ENCODE measurements at regions not wholly inside any gene's neighbourhood (a gene's known extent, or its start where the extent isn't known, plus 50 kb on each side); places are given as distances from the start of the nearest gene placed in this dataset.

DNA sequence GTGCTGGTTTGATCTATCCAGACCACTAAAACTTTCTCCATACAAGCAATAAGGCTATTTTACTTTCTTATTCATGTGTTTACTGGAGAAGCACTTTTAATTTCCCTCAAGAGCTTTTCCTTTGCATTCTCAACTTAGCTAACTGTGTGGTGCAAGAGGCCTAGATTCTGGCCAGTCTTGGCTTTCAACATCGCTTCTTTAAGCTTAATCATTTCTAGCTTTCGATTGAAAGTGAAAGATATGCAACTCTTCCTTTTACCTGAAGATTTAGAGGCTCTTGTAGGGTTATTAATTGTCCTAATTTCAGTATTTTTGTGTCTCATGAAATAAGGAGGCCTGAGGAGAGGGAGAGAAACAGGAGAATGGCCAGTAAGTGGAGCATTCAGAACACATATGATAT is 234.8 kb upstream of the GADL1 start:
- FAIRE-seq (peak; percentile 76), DNase-seq (ENCODE audit: extremely low spot score, insufficient read length, low read depth) (no peak)

GRCh38 chr3:31132132-31132769 is 237.8 kb upstream of the GADL1 start:
- DNase-seq (ENCODE audit: extremely low spot score, insufficient read length, low read depth) (no peak), FAIRE-seq (peak; percentile 61)

DNA sequence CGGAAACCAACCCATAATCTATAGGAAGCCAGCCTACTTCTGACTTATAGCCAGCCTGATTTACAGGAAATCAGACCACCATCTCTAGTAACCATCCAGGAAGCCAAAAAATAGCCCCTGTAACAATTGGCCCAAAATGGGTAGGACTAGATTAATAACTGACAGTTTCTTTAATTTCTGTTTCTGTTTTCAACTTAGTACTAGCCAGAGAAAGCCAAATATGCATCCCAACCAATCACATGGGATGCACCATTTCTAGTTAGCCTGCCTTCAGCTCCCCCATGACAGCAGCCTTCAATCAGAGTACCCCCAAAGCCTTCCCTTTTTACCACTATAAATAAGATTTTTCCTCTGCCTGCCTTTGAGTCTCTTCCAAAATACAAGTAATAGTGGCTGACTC is 239.1 kb upstream of the GADL1 start:
- FAIRE-seq, result no peak

DNA sequence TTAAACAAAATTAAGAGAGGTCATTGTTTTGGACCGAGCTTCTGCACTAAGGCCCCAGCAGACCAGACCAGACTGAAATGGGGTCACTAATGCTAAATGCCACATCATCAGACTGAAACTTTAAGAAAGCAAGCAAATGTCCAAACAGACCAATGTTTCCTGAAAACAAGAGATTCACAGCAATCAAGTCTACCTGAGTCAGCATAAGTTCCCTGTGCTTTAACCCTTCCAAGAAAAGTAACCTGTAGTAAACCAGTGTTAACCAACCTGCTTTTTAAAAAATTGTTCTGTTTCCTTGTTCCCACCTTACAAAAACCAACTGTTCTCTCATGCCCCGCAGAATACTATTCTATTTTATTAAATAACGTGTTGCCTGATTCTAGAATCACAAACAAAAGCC is 241.1 kb upstream of the GADL1 start:
- no peak for FAIRE-seq
- DNase-seq (ENCODE audit: extremely low spot score, insufficient read length, low read depth), result no peak

More for the DNA sequence above, 239.1 kb upstream of the GADL1 start:
- no peak for DNase-seq (ENCODE audit: extremely low spot score, insufficient read length, low read depth)

- DNase-seq (ENCODE audit: extremely low spot score, insufficient read length, low read depth), result no peak
- no peak for FAIRE-seq
These were observed 243.4 kb upstream of the GADL1 start for GRCh38 chr3:31137718-31138465.

- DNase-seq (ENCODE audit: extremely low spot score, insufficient read length, low read depth) (no peak), FAIRE-seq (no peak)
These were observed 246.0 kb upstream of the GADL1 start for GRCh38 chr3:31140470-31140869.

DNA sequence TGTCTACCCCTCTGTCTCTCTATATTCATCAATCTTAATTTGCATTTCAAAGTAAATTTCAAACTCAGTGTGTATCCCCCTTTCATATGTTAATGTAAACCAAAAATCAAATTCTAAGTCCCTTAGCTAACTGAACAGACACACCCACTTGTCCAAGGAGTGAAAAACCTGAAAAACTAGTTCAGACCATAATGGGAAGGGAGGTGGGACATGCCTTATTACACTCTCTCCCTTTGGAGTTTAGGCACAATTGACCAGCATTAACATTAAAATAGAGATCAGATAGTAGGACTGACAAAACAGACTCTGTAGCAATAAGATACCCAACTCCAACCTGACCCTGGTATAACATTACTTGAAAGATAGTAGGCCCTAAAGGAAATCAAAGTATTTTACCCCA is 247.7 kb upstream of the GADL1 start:
- DNase-seq (ENCODE audit: extremely low spot score, insufficient read length, low read depth), result no peak
- FAIRE-seq, result no peak

- no peak for FAIRE-seq
These were observed 248.1 kb upstream of the GADL1 start for GRCh38 chr3:31142543-31142942.

GRCh38 chr3:31145062-31145461 is 250.6 kb upstream of the GADL1 start:
- FAIRE-seq (no peak), DNase-seq (ENCODE audit: extremely low spot score, insufficient read length, low read depth) (no peak)

More at GRCh38 chr3:31142543-31142942, 248.1 kb upstream of the GADL1 start:
- DNase-seq (ENCODE audit: extremely low spot score, insufficient read length, low read depth), result no peak

DNA sequence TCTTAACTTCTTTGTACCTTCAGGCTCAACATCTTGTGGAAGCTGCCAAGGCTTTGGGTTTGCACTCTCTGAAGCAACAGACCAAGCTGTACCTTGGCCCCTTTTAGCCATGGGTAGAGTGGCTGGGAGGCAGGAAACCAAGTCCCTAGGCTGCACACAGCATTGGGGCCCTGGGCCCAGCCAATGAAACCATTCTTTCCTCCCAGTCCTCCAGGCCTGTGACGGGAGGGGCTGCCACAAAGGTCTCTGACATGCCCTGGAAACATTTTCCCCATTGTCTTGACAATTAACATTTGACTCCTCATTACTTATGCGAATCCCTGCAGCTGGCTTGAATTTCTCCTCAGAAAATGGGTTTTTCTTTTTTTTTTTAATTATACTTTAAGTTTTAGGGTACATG is 253.1 kb upstream of the GADL1 start:
- DNase-seq (ENCODE audit: extremely low spot score, insufficient read length, low read depth) (no peak), FAIRE-seq (no peak)

DNA sequence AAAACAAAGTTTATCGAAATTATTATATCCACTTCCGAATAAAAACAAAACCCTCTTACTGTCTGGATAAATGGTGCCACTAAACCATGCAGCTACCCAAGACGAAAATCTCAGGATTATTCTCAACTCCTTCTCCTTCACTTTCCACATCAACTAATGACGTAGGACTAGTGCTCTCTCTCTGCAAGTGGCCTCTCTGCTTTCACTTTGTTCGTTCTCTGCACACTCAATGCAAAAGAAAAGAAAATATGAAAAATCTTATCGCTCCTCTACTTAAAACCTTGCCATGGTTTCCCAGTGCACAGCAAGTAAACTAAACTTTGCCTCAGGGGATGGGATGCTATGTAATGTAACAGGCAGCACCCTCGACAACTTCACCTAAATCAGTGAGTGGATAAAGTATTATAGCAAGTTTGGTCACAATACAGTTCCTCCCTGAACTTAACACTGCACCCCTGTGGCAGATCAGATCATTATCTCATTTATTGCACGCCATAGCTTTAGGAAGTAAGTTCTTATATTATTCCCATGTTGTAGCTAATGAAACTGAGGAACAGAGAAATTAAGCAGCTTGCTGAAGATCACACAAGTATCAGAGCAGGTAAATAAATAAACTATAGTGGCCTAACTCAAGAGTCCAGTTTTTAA is 262.7 kb upstream of the GADL1 start:
- FAIRE-seq, result peak; percentile 38
- DNase-seq (ENCODE audit: extremely low spot score, insufficient read length, low read depth), result no peak

- no peak for FAIRE-seq
- DNase-seq (ENCODE audit: extremely low spot score, insufficient read length, low read depth), result no peak
These were observed 263.6 kb upstream of the GADL1 start for GRCh38 chr3:31157893-31158620.

DNA sequence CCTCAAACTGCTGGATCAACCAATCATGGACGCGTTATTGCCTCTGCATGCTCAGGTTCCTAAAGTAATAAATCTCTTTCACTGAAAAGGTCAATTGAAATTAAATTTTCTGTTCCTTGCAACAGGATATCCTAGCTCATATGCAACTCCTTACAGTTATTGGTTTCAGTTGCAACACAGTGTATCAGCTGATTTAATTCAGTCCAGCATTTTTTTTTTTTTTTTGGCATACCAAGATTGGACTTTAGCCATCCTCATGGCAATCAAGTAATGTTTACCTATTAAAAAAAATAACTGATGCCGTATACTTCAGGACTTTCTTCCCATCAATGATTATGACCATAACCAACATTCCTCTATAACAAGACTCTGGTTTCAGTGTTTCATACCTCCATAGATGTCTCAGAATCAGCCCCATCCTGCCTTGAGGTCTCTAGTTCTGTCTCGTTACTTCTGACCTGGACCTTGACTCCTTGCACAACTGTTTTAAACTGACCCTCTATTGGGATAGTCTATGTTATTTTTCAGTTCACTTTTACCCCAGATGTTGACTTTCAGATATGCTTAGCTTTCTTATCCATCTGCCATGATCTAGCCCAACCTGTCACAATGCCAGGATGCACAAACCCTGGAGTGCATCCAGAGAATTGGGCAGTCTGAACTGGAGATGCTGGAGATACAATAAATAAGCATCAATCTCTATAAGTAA is 265.0 kb upstream of the GADL1 start:
- DNase-seq (ENCODE audit: extremely low spot score, insufficient read length, low read depth) (no peak), FAIRE-seq (no peak)

GRCh38 chr3:31161889-31162288 is 267.4 kb upstream of the GADL1 start:
- no peak for DNase-seq (ENCODE audit: extremely low spot score, insufficient read length, low read depth)
- no peak for FAIRE-seq

GRCh38 chr3:31164381-31164780 is 269.9 kb upstream of the GADL1 start:
- FAIRE-seq, result no peak
- no peak for DNase-seq (ENCODE audit: extremely low spot score, insufficient read length, low read depth)

- no peak for DNase-seq (ENCODE audit: extremely low spot score, insufficient read length, low read depth)
- no peak for FAIRE-seq
These were observed 271.0 kb upstream of the GADL1 start for GRCh38 chr3:31165399-31165860.

- DNase-seq (ENCODE audit: extremely low spot score, insufficient read length, low read depth) (no peak), FAIRE-seq (no peak)
These were observed 271.9 kb upstream of the GADL1 start for GRCh38 chr3:31166249-31166885.

DNA sequence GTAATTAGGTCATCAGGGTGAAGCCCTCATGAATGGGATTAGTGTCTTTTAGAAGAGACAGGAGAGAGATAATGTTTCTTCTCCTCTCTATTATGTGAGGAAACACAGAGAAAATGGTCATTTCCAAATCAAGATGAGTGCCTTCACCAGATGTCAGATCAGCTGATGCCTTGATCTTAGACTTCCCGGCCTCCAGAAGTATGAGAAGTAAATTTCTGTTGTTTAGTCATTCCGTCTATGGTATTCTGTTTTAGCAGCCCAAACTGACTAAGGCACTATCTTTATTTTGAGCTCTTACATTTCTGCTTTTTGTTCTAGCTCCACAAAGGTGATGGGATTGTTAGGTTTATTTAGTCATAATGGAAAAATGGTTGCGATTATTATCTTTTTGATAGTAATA is 273.2 kb upstream of the GADL1 start:
- DNase-seq (ENCODE audit: extremely low spot score, insufficient read length, low read depth) (no peak), FAIRE-seq (no peak)

GRCh38 chr3:31170932-31171670 is 276.6 kb upstream of the GADL1 start:
- no peak for DNase-seq (ENCODE audit: extremely low spot score, insufficient read length, low read depth)

More at GRCh38 chr3:31170932-31171670, 276.6 kb upstream of the GADL1 start:
- FAIRE-seq, result no peak
